ENCODE measurements at regions not wholly inside any gene's neighbourhood (a gene's known extent, or its start where the extent isn't known, plus 50 kb on each side); places are given as distances from the start of the nearest gene placed in this dataset.

GRCh38 chr7:19305698-19306097 is 160.5 kb upstream of the FERD3L start:
- TF ChIP-seq EZH2 (IDR thresholded peaks at IDR 0.05; ENCODE audit: low read length) (no peak), CTCF (optimal IDR thresholded peaks at IDR 0.05 in 1 of 3, IDR thresholded peaks at IDR 0.05 in 1 of 3, conservative IDR thresholded peaks at IDR 0.05 in 1 of 3; ENCODE audit: extremely low read depth in 1 of 3, insufficient read depth in 2 of 3, low read length in 3 of 3) (no peak)
